ENCODE measurements at regions not wholly inside any gene's neighbourhood (a gene's known extent, or its start where the extent isn't known, plus 50 kb on each side); places are given as distances from the start of the nearest gene placed in this dataset.

GRCh38 chr3:177966493-177966892 is 569.7 kb upstream of the KCNMB2 start:
- TF ChIP-seq, protein P1, sequence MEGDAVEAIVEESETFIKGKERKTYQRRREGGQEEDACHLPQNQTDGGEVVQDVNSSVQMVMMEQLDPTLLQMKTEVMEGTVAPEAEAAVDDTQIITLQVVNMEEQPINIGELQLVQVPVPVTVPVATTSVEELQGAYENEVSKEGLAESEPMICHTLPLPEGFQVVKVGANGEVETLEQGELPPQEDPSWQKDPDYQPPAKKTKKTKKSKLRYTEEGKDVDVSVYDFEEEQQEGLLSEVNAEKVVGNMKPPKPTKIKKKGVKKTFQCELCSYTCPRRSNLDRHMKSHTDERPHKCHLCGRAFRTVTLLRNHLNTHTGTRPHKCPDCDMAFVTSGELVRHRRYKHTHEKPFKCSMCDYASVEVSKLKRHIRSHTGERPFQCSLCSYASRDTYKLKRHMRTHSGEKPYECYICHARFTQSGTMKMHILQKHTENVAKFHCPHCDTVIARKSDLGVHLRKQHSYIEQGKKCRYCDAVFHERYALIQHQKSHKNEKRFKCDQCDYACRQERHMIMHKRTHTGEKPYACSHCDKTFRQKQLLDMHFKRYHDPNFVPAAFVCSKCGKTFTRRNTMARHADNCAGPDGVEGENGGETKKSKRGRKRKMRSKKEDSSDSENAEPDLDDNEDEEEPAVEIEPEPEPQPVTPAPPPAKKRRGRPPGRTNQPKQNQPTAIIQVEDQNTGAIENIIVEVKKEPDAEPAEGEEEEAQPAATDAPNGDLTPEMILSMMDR (conservative IDR thresholded peaks at IDR 0.05; ENCODE audit: low read depth, low read length): no peak
- TF ChIP-seq EZH2 (IDR thresholded peaks at IDR 0.05; ENCODE audit: borderline replicate concordance, low read depth, low read length, poor library complexity, severe bottlenecking): no peak

Data from A673 (cell line).